OCI-LY7 (cell line): ENCODE measurements at regions not wholly inside any gene's neighbourhood (a gene's known extent, or its start where the extent isn't known, plus 50 kb on each side); places are given as distances from the start of the nearest gene placed in this dataset.
A peak's percentile ranks its signal among the peaks of the same experiment; 100 is the strongest.

Source experiments
- BruUV-seq: library from RNA; stranded (reverse); fragments of 400-500 nt; replicated peaks from 2 replicates; lab custom pipeline; 2021; lab: Mats Ljungman, UMichigan
- CTCF ChIA-PET: fragments of 300-600 bp; sonication (Branson Sonifier 250); formaldehyde crosslinking; loops from one replicate; lab custom pipeline; 2022; ENCODE audit warnings: antibody characterized with exemption; ENCODE audit not compliant: unreplicated experiment; lab: Charles Lee
- POLR2A ChIA-PET: fragments of 300-600 bp; sonication (Branson Sonifier 250); formaldehyde crosslinking; loops from one replicate; lab custom pipeline; 2022; ENCODE audit warnings: antibody characterized with exemption; lab: Charles Lee
- DNase-seq: peaks from one replicate; pipeline ENCODE4 v3.0.0-alpha.2; 2015; ENCODE audit warnings: low spot score
- H2AFZ ChIP-seq: fragments of 200-600 bp; sonication (generic), shearing (Covaris generic); 2 replicates; pipeline ENCODE4 v1.6.1; 2014; ENCODE audit warnings: mild to moderate bottlenecking, antibody characterized with exemption, low read length, moderate library complexity
- H3K27ac ChIP-seq: fragments of 200-600 bp; sonication (generic); 2 replicates; pipeline ENCODE4 v1.5.1; 2014; ENCODE audit warnings: mixed run types, low read depth, mild to moderate bottlenecking, moderate library complexity, low read length, inconsistent platforms; ENCODE audit not compliant: poor library complexity, severe bottlenecking
- H3K36me3 ChIP-seq: fragments of 200-600 bp; sonication (generic); 2 replicates; pipeline ENCODE4 v1.6.1; 2014; ENCODE audit warnings: mild to moderate bottlenecking, antibody characterized with exemption, low read length, moderate library complexity, mixed read lengths; ENCODE audit not compliant: insufficient read depth
- H3K4me1 ChIP-seq: fragments of 200-600 bp; sonication (generic); 2 replicates; pipeline ENCODE4 v1.5.1; 2014; ENCODE audit warnings: mild to moderate bottlenecking, low read length; ENCODE audit not compliant: insufficient read depth, poor library complexity, severe bottlenecking
- H3K4me2 ChIP-seq: fragments of 200-600 bp; sonication (generic); 2 replicates; pipeline ENCODE4 v1.6.1; 2014; ENCODE audit warnings: mild to moderate bottlenecking, low read length
- H3K4me3 ChIP-seq: fragments of 200-600 bp; sonication (generic); 2 replicates; pipeline ENCODE4 v1.5.1; 2014; ENCODE audit warnings: mild to moderate bottlenecking, low read depth, low read length; ENCODE audit not compliant: poor library complexity, severe bottlenecking
- H3K79me2 ChIP-seq: fragments of 200-600 bp; sonication (generic); 2 replicates; pipeline ENCODE4 v1.6.1; 2016; ENCODE audit warnings: low read depth, mild to moderate bottlenecking, low read length, moderate library complexity, mixed read lengths; ENCODE audit not compliant: insufficient read depth
- H3K9me2 ChIP-seq: fragments of 200-600 bp; sonication (generic); 2 replicates; pipeline ENCODE4 v1.6.1; 2016; ENCODE audit warnings: mild to moderate bottlenecking, low read length, mixed read lengths; ENCODE audit not compliant: insufficient read depth
- H3K9me3 ChIP-seq: fragments of 200-600 bp; sonication (generic); 2 replicates; pipeline ENCODE4 v1.6.1; 2014; ENCODE audit warnings: mild to moderate bottlenecking, mixed run types, low read length, mixed read lengths
- H4K20me1 ChIP-seq: fragments of 200-600 bp; sonication (generic); 2 replicates; pipeline ENCODE4 v1.6.1; 2014; ENCODE audit warnings: mild to moderate bottlenecking, antibody characterized with exemption, low read length, moderate library complexity, mixed read lengths; ENCODE audit not compliant: insufficient read depth
- EZH2phosphoT487 ChIP-seq: fragments of 200-600 bp; sonication (generic); IDR thresholded peaks from 2 replicates; pipeline ENCODE4 v1.6.1; 2018; ENCODE audit warnings: low read depth, borderline replicate concordance, mild to moderate bottlenecking, mixed run types, antibody characterized with exemption, low read length, moderate library complexity, mixed read lengths
- intact Hi-C: fragments of 100-400 bp; cut with micrococcal nuclease; formaldehyde crosslinking; loops from one replicate; pipeline ENCODE4 v1.10.0; 2022; ENCODE audit not compliant: unreplicated experiment
- TF ChIP-seq, protein P1 (sequence below): fragments of 200-600 bp; sonication (generic); conservative IDR thresholded peaks from 2 replicates; pipeline ENCODE4 v1.5.1; 2014; ENCODE audit warnings: mild to moderate bottlenecking, antibody characterized with exemption, low read length, moderate library complexity, mixed read lengths

DNA sequence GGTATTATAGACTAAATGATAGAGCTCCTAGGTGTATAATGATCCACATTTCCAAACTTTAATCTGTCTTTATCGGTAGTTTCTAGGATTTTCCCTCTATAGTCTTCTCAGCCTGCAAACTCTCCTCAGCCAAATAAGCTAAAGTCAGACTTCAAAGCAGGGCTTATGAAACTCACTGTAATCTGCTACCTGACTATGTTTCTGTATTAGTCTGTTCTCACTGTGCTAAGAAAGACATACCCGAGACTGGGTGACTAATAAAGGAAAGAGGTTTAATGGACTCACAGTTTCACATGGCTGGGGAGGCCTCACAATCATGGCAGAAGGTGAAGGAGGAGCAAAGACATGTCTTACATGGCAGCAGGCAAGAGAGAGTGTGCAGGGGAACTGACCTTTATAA is 928.7 kb upstream of the ADGRB3 start:
- CTCF ChIA-PET, result no interaction called here

DNA sequence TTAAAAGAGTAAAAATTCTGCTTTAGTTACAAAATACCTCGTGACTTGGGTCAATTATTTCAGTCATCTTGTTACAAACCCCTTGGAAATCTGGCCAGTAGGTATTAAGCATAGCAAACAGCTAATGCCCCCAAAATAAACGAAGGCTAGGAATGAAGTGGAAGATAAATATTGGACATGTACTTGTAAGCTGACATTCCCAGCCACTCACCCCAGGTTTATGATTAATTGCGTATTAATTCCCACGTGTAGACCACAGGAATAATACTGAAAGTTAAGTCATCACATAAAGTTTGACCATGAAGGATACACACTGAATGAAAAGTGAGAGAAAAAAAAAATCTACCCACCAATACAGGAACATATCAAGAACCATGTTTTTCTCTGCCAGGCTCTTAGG is 936.5 kb upstream of the ADGRB3 start:
- no peaks in the 10 kb centered on the region for H3K79me2 ChIP-seq
- no peaks in the 10 kb centered on the region for H4K20me1 ChIP-seq
- POLR2A ChIA-PET, result no interaction called here
- no peak overlapping the region for H3K4me3 ChIP-seq
- no peak overlapping the region for H3K4me2 ChIP-seq
- no peak overlapping the region for H3K27ac ChIP-seq
- no peaks in the 10 kb centered on the region for H3K36me3 ChIP-seq
- no peaks in the 10 kb centered on the region for H3K4me1 ChIP-seq
- H2AFZ ChIP-seq, result no peak overlapping the region
- CTCF ChIA-PET, result no interaction called here
- TF ChIP-seq, protein P1, sequence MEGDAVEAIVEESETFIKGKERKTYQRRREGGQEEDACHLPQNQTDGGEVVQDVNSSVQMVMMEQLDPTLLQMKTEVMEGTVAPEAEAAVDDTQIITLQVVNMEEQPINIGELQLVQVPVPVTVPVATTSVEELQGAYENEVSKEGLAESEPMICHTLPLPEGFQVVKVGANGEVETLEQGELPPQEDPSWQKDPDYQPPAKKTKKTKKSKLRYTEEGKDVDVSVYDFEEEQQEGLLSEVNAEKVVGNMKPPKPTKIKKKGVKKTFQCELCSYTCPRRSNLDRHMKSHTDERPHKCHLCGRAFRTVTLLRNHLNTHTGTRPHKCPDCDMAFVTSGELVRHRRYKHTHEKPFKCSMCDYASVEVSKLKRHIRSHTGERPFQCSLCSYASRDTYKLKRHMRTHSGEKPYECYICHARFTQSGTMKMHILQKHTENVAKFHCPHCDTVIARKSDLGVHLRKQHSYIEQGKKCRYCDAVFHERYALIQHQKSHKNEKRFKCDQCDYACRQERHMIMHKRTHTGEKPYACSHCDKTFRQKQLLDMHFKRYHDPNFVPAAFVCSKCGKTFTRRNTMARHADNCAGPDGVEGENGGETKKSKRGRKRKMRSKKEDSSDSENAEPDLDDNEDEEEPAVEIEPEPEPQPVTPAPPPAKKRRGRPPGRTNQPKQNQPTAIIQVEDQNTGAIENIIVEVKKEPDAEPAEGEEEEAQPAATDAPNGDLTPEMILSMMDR, result no peak
- no peak for TF ChIP-seq EZH2phosphoT487
- no peak for DNase-seq
- H3K9me2 ChIP-seq, result no peaks in the 10 kb centered on the region
- no peaks in the 10 kb centered on the region for H3K9me3 ChIP-seq
- intact Hi-C loops, result no loop called here
- BruUV-seq, result no TSS peak

More for the DNA sequence above, 928.7 kb upstream of the ADGRB3 start:
- Histone ChIP-seq H3K79me2 (no peaks in the 10 kb centered on the region), H3K27ac (no peak overlapping the region), H3K9me2 (no peaks in the 10 kb centered on the region), H3K9me3 (peaks cover 5% of the 10 kb centered on the region), H3K4me2 (no peak overlapping the region), H3K4me1 (no peaks in the 10 kb centered on the region), H3K4me3 (no peak overlapping the region), H4K20me1 (no peaks in the 10 kb centered on the region), H3K36me3 (no peaks in the 10 kb centered on the region), H2AFZ (no peak overlapping the region)
- BruUV-seq, result no TSS peak
- POLR2A ChIA-PET, result no interaction called here
- no peak for TF ChIP-seq EZH2phosphoT487
- TF ChIP-seq, protein P1, result no peak
- no peak for DNase-seq
- intact Hi-C loops, result no loop called here

DNA sequence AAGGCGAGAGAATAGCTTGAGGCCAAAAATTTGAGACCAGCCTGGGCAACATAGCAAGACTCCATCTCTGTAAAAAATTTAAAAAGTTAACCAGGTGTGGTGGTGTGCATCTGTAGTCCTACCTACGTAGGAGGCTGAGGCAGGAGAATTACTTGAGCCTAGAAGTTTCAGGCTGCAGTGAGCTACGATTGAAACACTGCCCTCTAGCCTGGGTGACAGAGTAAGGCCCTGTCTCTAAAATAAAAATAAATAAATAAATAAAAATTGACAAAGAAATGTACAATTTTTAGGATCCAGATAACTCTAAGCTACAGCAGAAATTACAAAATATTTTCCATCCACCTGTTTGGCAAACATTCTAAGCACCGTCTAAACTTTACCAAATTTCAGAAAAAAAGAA is 941.0 kb upstream of the ADGRB3 start:
- Histone ChIP-seq H3K4me3 (no peak overlapping the region), H2AFZ (no peak overlapping the region), H3K9me2 (no peaks in the 10 kb centered on the region), H4K20me1 (no peaks in the 10 kb centered on the region), H3K4me2 (no peak overlapping the region), H3K4me1 (no peaks in the 10 kb centered on the region), H3K9me3 (no peaks in the 10 kb centered on the region), H3K36me3 (no peaks in the 10 kb centered on the region), H3K27ac (no peak overlapping the region), H3K79me2 (no peaks in the 10 kb centered on the region)
- TF ChIP-seq, protein P1, result peak; percentile 46; the same call in 1 of the 2 replicates
- no peak for TF ChIP-seq EZH2phosphoT487
- BruUV-seq, result no TSS peak
- ChIA-PET POLR2A (interaction anchor here (0.6 kb wide), 1 partner anchor 39 kb away, joined by 4 read pairs; no protein-coding TSS in a partner anchor), CTCF (no interaction called here)
- peak; percentile 5 for DNase-seq
- intact Hi-C loops, result no loop called here
